OCI-LY3 (cell line): ENCODE measurements at regions not wholly inside any gene's neighbourhood (a gene's known extent, or its start where the extent isn't known, plus 50 kb on each side); places are given as distances from the start of the nearest gene placed in this dataset.

ENCODE experiments used
- EZH2phosphoT487 ChIP-seq: fragments of 200-600 bp; shearing (Covaris generic); IDR thresholded peaks from 2 replicates; pipeline ENCODE4 v1.6.1; 2018; ENCODE audit warnings: antibody characterized with exemption, mixed run types, low read depth
- TF ChIP-seq, protein P1 (sequence below): fragments of 200-600, 300-600 bp; sonication (generic); IDR thresholded peaks from 2 replicates; pipeline ENCODE4 v1.5.1; 2014; ENCODE audit warnings: antibody characterized with exemption, low read length, low read depth

DNA sequence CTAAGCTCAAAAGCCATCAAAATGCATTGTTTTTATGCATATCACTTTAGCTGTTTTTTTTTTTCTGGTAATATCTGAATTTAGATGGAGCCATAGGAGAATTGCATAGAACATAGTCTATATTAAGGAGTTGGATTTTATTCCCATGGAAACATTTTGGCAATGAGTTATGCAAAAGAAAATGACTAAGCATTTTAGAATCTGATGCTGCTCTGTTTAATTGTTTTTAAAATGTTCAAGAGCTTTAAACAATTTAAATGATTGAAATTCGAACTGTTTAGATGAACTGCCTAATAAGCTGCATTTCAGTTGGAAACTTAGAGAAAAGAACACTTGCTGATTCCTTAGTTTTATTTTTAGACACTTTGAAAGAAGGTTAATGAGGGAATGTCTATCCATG lies 1531.5 kb upstream of the B3GALT2 start:
- TF ChIP-seq, protein P1, sequence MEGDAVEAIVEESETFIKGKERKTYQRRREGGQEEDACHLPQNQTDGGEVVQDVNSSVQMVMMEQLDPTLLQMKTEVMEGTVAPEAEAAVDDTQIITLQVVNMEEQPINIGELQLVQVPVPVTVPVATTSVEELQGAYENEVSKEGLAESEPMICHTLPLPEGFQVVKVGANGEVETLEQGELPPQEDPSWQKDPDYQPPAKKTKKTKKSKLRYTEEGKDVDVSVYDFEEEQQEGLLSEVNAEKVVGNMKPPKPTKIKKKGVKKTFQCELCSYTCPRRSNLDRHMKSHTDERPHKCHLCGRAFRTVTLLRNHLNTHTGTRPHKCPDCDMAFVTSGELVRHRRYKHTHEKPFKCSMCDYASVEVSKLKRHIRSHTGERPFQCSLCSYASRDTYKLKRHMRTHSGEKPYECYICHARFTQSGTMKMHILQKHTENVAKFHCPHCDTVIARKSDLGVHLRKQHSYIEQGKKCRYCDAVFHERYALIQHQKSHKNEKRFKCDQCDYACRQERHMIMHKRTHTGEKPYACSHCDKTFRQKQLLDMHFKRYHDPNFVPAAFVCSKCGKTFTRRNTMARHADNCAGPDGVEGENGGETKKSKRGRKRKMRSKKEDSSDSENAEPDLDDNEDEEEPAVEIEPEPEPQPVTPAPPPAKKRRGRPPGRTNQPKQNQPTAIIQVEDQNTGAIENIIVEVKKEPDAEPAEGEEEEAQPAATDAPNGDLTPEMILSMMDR, result no peak
- no peak for TF ChIP-seq EZH2phosphoT487
